ENCODE measurements at regions not wholly inside any gene's neighbourhood (a gene's known extent, or its start where the extent isn't known, plus 50 kb on each side); places are given as distances from the start of the nearest gene placed in this dataset.

GRCh38 chr13:91079176-91079575, 268.3 kb upstream of the MIR17HG start:
- no peak for TF ChIP-seq CTCF (IDR thresholded peaks at IDR 0.05; ENCODE audit: low read depth, low read length, poor library complexity, severe bottlenecking)
- TF ChIP-seq EZH2phosphoT487 (IDR thresholded peaks at IDR 0.05; ENCODE audit: borderline replicate concordance, low read length), result no peak
